Gastrocnemius medialis (tissue), 4 donors: ENCODE measurements at regions not wholly inside any gene's neighbourhood (a gene's known extent, or its start where the extent isn't known, plus 50 kb on each side); places are given as distances from the start of the nearest gene placed in this dataset.
A peak's percentile ranks its signal among the peaks of the same experiment; 100 is the strongest.

ENCODE experiments used
- ATAC-seq, 2 donors: fragments of 150-250 bp; one replicate each; pipeline ENCODE4 v1.9.1; 2016
- DNase-seq, 2 donors: peaks; one replicate each; pipeline ENCODE4 v3.0.0-alpha.2; 2019
- H3K27ac ChIP-seq, 4 donors: fragments of 200-600 bp; sonication (generic); 1 replicate in 1 of 4; 2 replicates in 3 of 4; pipeline ENCODE4 v1.5.1; 2016 to 2018; ENCODE audit warnings: mild to moderate bottlenecking in 2 of 4, moderate library complexity in 1 of 4
- H3K27me3 ChIP-seq, 3 donors: fragments of 200-600 bp; sonication (generic) in 2 of 3; 1 replicate in 1 of 3; 2 replicates in 2 of 3; pipeline versions ENCODE4 v1.5.1 to v1.6.0; 2016 to 2019; ENCODE audit warnings: mild to moderate bottlenecking in 1 of 3, moderate library complexity in 1 of 3
- H3K36me3 ChIP-seq, 2 donors: fragments of 200-600 bp; sonication (generic) in 1 of 2; one replicate each; pipeline ENCODE4 v1.5.1; 2017 to 2018
- H3K4me1 ChIP-seq, 2 donors: fragments of 200-600 bp; sonication (generic) in 1 of 2; one replicate each; pipeline ENCODE4 v1.5.1; 2016 to 2017; ENCODE audit warnings: mild to moderate bottlenecking in 2 of 2
- H3K4me3 ChIP-seq, 4 donors: fragments of 200-600 bp; sonication (generic) in 3 of 4; 1 replicate in 1 of 4; 2 replicates in 3 of 4; pipeline ENCODE4 v1.5.1; 2016 to 2019; ENCODE audit warnings: mild to moderate bottlenecking in 2 of 4
- H3K9me3 ChIP-seq, 3 donors: fragments of 200-600 bp; sonication (generic) in 2 of 3; 1 replicate in 1 of 3; 2 replicates in 2 of 3; pipeline ENCODE4 v1.5.1; 2016 to 2019
- CTCF ChIP-seq, 5 experiments: fragments of 450-650 bp in 3 of 5; fragments of 200-600 bp in 2 of 5; sonication (generic) in 2 of 5; IDR thresholded peaks in 4 of 5; conservative IDR thresholded peaks in 1 of 5; 1 replicate in 4 of 5; 2 replicates in 1 of 5; pipeline ENCODE4 v1.5.1; 2016 to 2019; ENCODE audit warnings: antibody characterized with exemption in 5 of 5, mild to moderate bottlenecking in 3 of 5, moderate library complexity in 3 of 5
- POLR2A ChIP-seq, 2 donors: fragments of 450-650 bp; IDR thresholded peaks; one replicate each; pipeline ENCODE4 v1.6.1; 2017; ENCODE audit warnings: antibody characterized with exemption in 2 of 2, mild to moderate bottlenecking in 2 of 2, moderate library complexity in 2 of 2
- in situ Hi-C, 4 donors: fragments of 200-750 bp; cut with MboI; loops; one replicate each; pipeline versions ENCODE4 v1.15.0 to v1.8.0; 2017; ENCODE audit warnings: low sequenced_read_pairs in 4 of 4
- intact Hi-C: fragments of 100-400 bp; cut with DNase I; formaldehyde crosslinking; loops from one replicate; pipeline ENCODE4 v1.15.1; 2023; ENCODE audit warnings: low total_unique reads

- Histone ChIP-seq H3K27ac (no peak overlapping the region), H3K36me3 (no peaks in the 10 kb centered on the region), H3K27me3 (no peaks in the 10 kb centered on the region), H3K4me1 (no peaks in the 10 kb centered on the region), H3K4me3 (no peak overlapping the region), H3K9me3 (no peaks in the 10 kb centered on the region)
- in situ Hi-C loops, result no loop called here
- no peak for DNase-seq
- ATAC-seq, result no peak
- intact Hi-C loops, result no loop called here
- TF ChIP-seq POLR2A (IDR thresholded peaks at IDR 0.05) (no peak), CTCF (IDR thresholded peaks at IDR 0.05 in 4 of 5, conservative IDR thresholded peaks at IDR 0.05 in 1 of 5) (no peak)
Observed at GRCh38 chr2:144632809-144633208, 112.9 kb upstream of the ZEB2 start.

GRCh38 chr2:144631636-144632035 lies 111.7 kb upstream of the ZEB2 start:
- no peaks in the 10 kb centered on the region for H3K36me3 ChIP-seq
- no peak overlapping the region for H3K27ac ChIP-seq
- no peak for TF ChIP-seq CTCF (IDR thresholded peaks at IDR 0.05 in 4 of 5, conservative IDR thresholded peaks at IDR 0.05 in 1 of 5)
- no peak for TF ChIP-seq POLR2A (IDR thresholded peaks at IDR 0.05)
- no peaks in the 10 kb centered on the region for H3K9me3 ChIP-seq
- no peak for DNase-seq
- no peak overlapping the region for H3K4me3 ChIP-seq
- no peaks in the 10 kb centered on the region for H3K27me3 ChIP-seq
- no peak for ATAC-seq
- in situ Hi-C loops (no loop called here), intact Hi-C loops (no loop called here)
- H3K4me1 ChIP-seq, result no peaks in the 10 kb centered on the region

DNA sequence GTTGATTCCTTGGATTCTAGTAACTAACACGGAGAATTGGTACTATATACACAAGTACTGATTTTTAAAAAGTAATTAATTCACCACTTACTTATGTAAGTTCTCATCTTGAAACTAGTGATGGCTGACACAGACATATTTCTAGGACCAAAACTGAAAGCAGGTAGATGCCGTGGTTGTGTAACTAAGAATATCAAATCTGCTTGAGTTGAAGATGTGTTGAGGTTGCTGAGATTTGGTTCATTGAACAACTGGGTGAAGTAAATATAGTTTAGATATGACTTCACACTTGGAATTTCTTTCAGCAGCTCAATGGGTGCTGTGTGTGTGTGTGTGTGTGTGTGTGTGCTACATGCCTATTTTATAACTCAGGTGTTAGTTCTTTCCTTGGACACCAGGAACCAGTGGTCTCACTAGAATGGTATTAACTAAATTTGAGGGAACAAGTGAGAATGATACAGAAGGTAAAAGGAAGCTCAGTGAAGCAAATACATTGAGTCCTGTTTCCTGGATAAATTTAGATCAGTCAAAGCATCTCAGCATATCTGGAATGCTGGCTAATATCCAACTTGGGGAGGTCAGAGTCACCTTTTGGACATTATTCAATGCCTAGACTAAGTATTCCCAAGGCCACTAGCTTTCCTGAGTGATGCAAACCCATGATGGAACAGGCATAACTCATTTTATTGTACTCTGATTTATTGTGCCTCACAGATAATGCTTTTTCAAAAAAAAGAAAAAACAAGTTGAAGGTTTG lies 110.7 kb upstream of the ZEB2 start:
- no peak for ATAC-seq
- in situ Hi-C loops, result no loop called here
- TF ChIP-seq POLR2A (IDR thresholded peaks at IDR 0.05) (no peak), CTCF (IDR thresholded peaks at IDR 0.05 in 4 of 5, conservative IDR thresholded peaks at IDR 0.05 in 1 of 5) (no peak)
- Histone ChIP-seq H3K4me3 (no peak overlapping the region), H3K27me3 (no peaks in the 10 kb centered on the region), H3K36me3 (no peaks in the 10 kb centered on the region), H3K9me3 (no peaks in the 10 kb centered on the region), H3K27ac (no peak overlapping the region), H3K4me1 (no peaks in the 10 kb centered on the region)
- DNase-seq, result no peak
- intact Hi-C loops, result no loop called here

DNA sequence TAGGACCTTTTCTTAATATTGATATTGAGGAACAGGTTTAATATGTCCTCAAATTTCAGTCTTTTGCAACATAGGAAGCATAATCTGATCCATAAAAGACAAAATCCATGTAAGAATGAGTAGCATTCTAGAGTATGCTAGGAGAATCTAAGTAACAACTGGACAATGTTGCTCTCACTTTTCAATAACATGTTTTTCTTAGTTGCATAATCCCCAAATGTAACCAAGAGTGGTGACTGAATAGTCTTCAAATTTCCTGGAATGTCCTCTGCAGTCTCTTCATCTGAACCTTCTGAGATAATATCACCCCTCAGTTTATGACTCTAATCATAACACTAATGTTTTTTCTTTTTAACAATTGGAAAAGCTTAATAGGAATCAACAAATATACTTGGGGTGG lies 110.0 kb upstream of the ZEB2 start:
- in situ Hi-C loops (no loop called here), intact Hi-C loops (no loop called here)
- H3K9me3 ChIP-seq, result no peaks in the 10 kb centered on the region
- H3K4me1 ChIP-seq, result no peaks in the 10 kb centered on the region
- ATAC-seq, result peak in 1 of 2 donors; percentile 30
- H3K27me3 ChIP-seq, result no peaks in the 10 kb centered on the region
- no peak overlapping the region for H3K27ac ChIP-seq
- H3K36me3 ChIP-seq, result no peaks in the 10 kb centered on the region
- no peak overlapping the region for H3K4me3 ChIP-seq
- no peak for DNase-seq
- TF ChIP-seq POLR2A (IDR thresholded peaks at IDR 0.05) (no peak), CTCF (IDR thresholded peaks at IDR 0.05 in 4 of 5, conservative IDR thresholded peaks at IDR 0.05 in 1 of 5) (no peak)

GRCh38 chr2:144628566-144628965 lies 108.6 kb upstream of the ZEB2 start:
- no peaks in the 10 kb centered on the region for H3K9me3 ChIP-seq
- no peak overlapping the region for H3K27ac ChIP-seq
- no peak overlapping the region for H3K4me3 ChIP-seq
- DNase-seq (no peak), ATAC-seq (no peak)
- intact Hi-C loops (no loop called here), in situ Hi-C loops (no loop called here)
- no peaks in the 10 kb centered on the region for H3K36me3 ChIP-seq
- H3K27me3 ChIP-seq, result no peaks in the 10 kb centered on the region
- H3K4me1 ChIP-seq, result no peaks in the 10 kb centered on the region
- no peak for TF ChIP-seq CTCF (IDR thresholded peaks at IDR 0.05 in 4 of 5, conservative IDR thresholded peaks at IDR 0.05 in 1 of 5)
- no peak for TF ChIP-seq POLR2A (IDR thresholded peaks at IDR 0.05)
